Natural killer cell (primary cell): ENCODE measurements at regions not wholly inside any gene's neighbourhood (a gene's known extent, or its start where the extent isn't known, plus 50 kb on each side); places are given as distances from the start of the nearest gene placed in this dataset.

ENCODE experiments used
- ATAC-seq, 3 donors: fragments of 150-1000 bp in 2 of 3; fragments of 200-7000 bp in 1 of 3; cut with Tn5 transposase; 1 replicate in 1 of 3; 2 replicates in 2 of 3; pipeline ENCODE4 v1.10.0; 2021; ENCODE audit warnings: mild to moderate bottlenecking in 2 of 3, moderate library complexity in 2 of 3
- DNase-seq, 2 donors: peaks; one replicate each; pipeline versions ENCODE4 v3.0.0 to v3.0.0-alpha.2; 2013 to 2021; ENCODE audit warnings: mixed read lengths in 1 of 2
- H3K27ac ChIP-seq: one replicate; pipeline ENCODE4 v1.5.1; 2013; ENCODE audit warnings: mild to moderate bottlenecking, low read length
- H3K27me3 ChIP-seq: one replicate; pipeline ENCODE4 v1.6.1; 2013; ENCODE audit warnings: low read length; ENCODE audit not compliant: control insufficient read depth, insufficient read depth
- H3K36me3 ChIP-seq: one replicate; pipeline ENCODE4 v1.6.1; 2013; ENCODE audit warnings: low read length; ENCODE audit not compliant: control insufficient read depth, insufficient read depth
- H3K4me1 ChIP-seq: one replicate; pipeline ENCODE4 v1.6.1; 2013; ENCODE audit warnings: low read length; ENCODE audit not compliant: control insufficient read depth, insufficient read depth
- H3K4me3 ChIP-seq: one replicate; pipeline ENCODE4 v1.5.1; 2013; ENCODE audit warnings: low read length
- H3K9me3 ChIP-seq: one replicate; pipeline ENCODE4 v1.6.1; 2013; ENCODE audit warnings: low read length; ENCODE audit not compliant: control insufficient read depth, insufficient read depth
- H3K27ac Mint-ChIP-seq, 2 donors: one replicate each; pipeline ENCODE4 v1.8.0; 2022; ENCODE audit warnings: mild to moderate bottlenecking in 2 of 2, mixed read lengths in 2 of 2, moderate library complexity in 1 of 2
- H3K27me3 Mint-ChIP-seq, 2 donors: one replicate each; pipeline ENCODE4 v1.8.0; 2022; ENCODE audit warnings: low read depth in 2 of 2, mixed read lengths in 2 of 2
- H3K36me3 Mint-ChIP-seq: one replicate; pipeline ENCODE4 v1.8.0; 2022; ENCODE audit warnings: mixed read lengths
- H3K4me1 Mint-ChIP-seq, 2 donors: one replicate each; pipeline ENCODE4 v1.8.0; 2022; ENCODE audit warnings: mixed read lengths in 2 of 2
- H3K4me3 Mint-ChIP-seq: one replicate; pipeline ENCODE4 v1.8.0; 2022; ENCODE audit warnings: mild to moderate bottlenecking, moderate library complexity, mixed read lengths
- H3K9me3 Mint-ChIP-seq, 2 donors: one replicate each; pipeline ENCODE4 v1.8.0; 2022; ENCODE audit warnings: mixed read lengths in 2 of 2
- CTCF ChIP-seq: fragments of 200-600 bp; IDR thresholded peaks from one replicate; pipeline ENCODE4 v1.8.0; 2022; ENCODE audit warnings: antibody characterized with exemption
- WGBS: methylation state at CpG from one replicate; pipeline ENCODE4 v1.1.7; 2013; ENCODE audit warnings: missing lambda C conversion rate; ENCODE audit not compliant: insufficient coverage; 5-methylcytosine and 5-hydroxymethylcytosine counted together
- intact Hi-C: fragments of 100-400 bp; cut with micrococcal nuclease; formaldehyde crosslinking; loops from one replicate; pipeline ENCODE4 v1.14.2; 2022

- Histone ChIP-seq H3K27ac (peak overlapping the region; percentile 16), H3K27me3 (peaks cover 2% of the 10 kb centered on the region), H3K4me1 (peaks cover 8% of the 10 kb centered on the region), H3K4me3 (no peak overlapping the region), H3K36me3 (no peaks in the 10 kb centered on the region), H3K9me3 (no peaks in the 10 kb centered on the region)
- no peaks in the 10 kb centered on the region for H3K9me3 Mint-ChIP-seq
- ATAC-seq (no peak), DNase-seq (no peak)
- H3K4me3 Mint-ChIP-seq, result no peak overlapping the region
- H3K36me3 Mint-ChIP-seq, result no peaks in the 10 kb centered on the region
- TF ChIP-seq CTCF, result no peak
- WGBS, result 63% methylated on average over 7 of the region's 8 CpGs
- H3K27me3 Mint-ChIP-seq, result peaks cover 0 to 6% of the 10 kb centered on the region in 2 donors
- no peak overlapping the region for H3K27ac Mint-ChIP-seq
- H3K4me1 Mint-ChIP-seq, result no peaks in the 10 kb centered on the region
- intact Hi-C loops, result no loop called here
These were observed 126.0 kb downstream of the RNASET2 start for GRCh38 chr6:166830185-166830890.

GRCh38 chr6:166826264-166826663 lies 130.1 kb downstream of the RNASET2 start:
- DNase-seq (no peak), ATAC-seq (no peak)
- no peak for TF ChIP-seq CTCF
- no peak overlapping the region for H3K27ac Mint-ChIP-seq
- no peaks in the 10 kb centered on the region for H3K9me3 ChIP-seq
- no peak overlapping the region for H3K4me3 Mint-ChIP-seq
- no peak overlapping the region for H3K4me3 ChIP-seq
- H3K27me3 ChIP-seq, result no peaks in the 10 kb centered on the region
- no peaks in the 10 kb centered on the region for H3K9me3 Mint-ChIP-seq
- H3K36me3 Mint-ChIP-seq, result no peaks in the 10 kb centered on the region
- peaks cover 8% of the 10 kb centered on the region for H3K4me1 ChIP-seq
- no peaks in the 10 kb centered on the region for H3K36me3 ChIP-seq
- no peaks in the 10 kb centered on the region for H3K4me1 Mint-ChIP-seq
- no peak overlapping the region for H3K27ac ChIP-seq
- peaks cover 0 to 9% of the 10 kb centered on the region in 2 donors for H3K27me3 Mint-ChIP-seq
- 87% methylated on average over 6 of the region's 6 CpGs for WGBS
- intact Hi-C loops, result no loop called here

- no peak overlapping the region for H3K4me3 Mint-ChIP-seq
- H3K27me3 Mint-ChIP-seq, result peaks cover 0 to 9% of the 10 kb centered on the region in 2 donors
- no peak for ATAC-seq
These were observed 130.7 kb downstream of the RNASET2 start for GRCh38 chr6:166825553-166826145.

More at GRCh38 chr6:166825553-166826145, 130.7 kb downstream of the RNASET2 start:
- DNase-seq, result no peak
- no peaks in the 10 kb centered on the region for H3K36me3 ChIP-seq
- Mint-ChIP-seq H3K9me3 (no peaks in the 10 kb centered on the region), H3K27ac (no peak overlapping the region), H3K4me1 (no peaks in the 10 kb centered on the region), H3K36me3 (no peaks in the 10 kb centered on the region)
- TF ChIP-seq CTCF, result no peak
- no peaks in the 10 kb centered on the region for H3K9me3 ChIP-seq
- peaks cover 3% of the 10 kb centered on the region for H3K4me1 ChIP-seq
- 88% methylated on average over 4 of the region's 6 CpGs for WGBS
- no peak overlapping the region for H3K27ac ChIP-seq
- no peaks in the 10 kb centered on the region for H3K27me3 ChIP-seq
- H3K4me3 ChIP-seq, result no peak overlapping the region
- intact Hi-C loops, result no loop called here
